ENCODE measurements at regions not wholly inside any gene's neighbourhood (a gene's known extent, or its start where the extent isn't known, plus 50 kb on each side); places are given as distances from the start of the nearest gene placed in this dataset.

GRCh38 chr6:85041376-85041775 is 277.0 kb upstream of the TBX18 start:
- CTCF ChIA-PET = no interaction called here
- no peak for ATAC-seq
- Mint-ChIP-seq H3K9me3 (no peaks in the 10 kb centered on the region), H3K4me3 (no peak overlapping the region), H3K36me3 (ENCODE audit: low read depth) (no peaks in the 10 kb centered on the region), H3K27ac (no peak overlapping the region), H3K27me3 (no peaks in the 10 kb centered on the region), H3K4me1 (ENCODE audit: low read depth) (no peaks in the 10 kb centered on the region)
- DNase-seq = no peak
- intact Hi-C loops (cut with micrococcal nuclease) = no loop called here
- POLR2A ChIA-PET = no interaction called here
- TF ChIP-seq CTCF (IDR thresholded peaks at IDR 0.05) = no peak

- H3K27ac Mint-ChIP-seq = no peak overlapping the region
- POLR2A ChIA-PET = no interaction called here
- H3K4me3 Mint-ChIP-seq = no peak overlapping the region
- H3K4me1 Mint-ChIP-seq (ENCODE audit: low read depth) = no peaks in the 10 kb centered on the region
- intact Hi-C loops (cut with micrococcal nuclease) = no loop called here
- peaks cover 8% of the 10 kb centered on the region for H3K9me3 Mint-ChIP-seq
- CTCF ChIA-PET = no interaction called here
- no peaks in the 10 kb centered on the region for H3K36me3 Mint-ChIP-seq (ENCODE audit: low read depth)
- no peak for TF ChIP-seq CTCF (IDR thresholded peaks at IDR 0.05)
- ATAC-seq (no peak), DNase-seq (no peak)
- H3K27me3 Mint-ChIP-seq = no peaks in the 10 kb centered on the region
Observed at GRCh38 chr6:85037221-85037620, 272.8 kb upstream of the TBX18 start.

- Mint-ChIP-seq H3K4me3 (no peak overlapping the region), H3K27me3 (no peaks in the 10 kb centered on the region), H3K4me1 (ENCODE audit: low read depth) (no peaks in the 10 kb centered on the region), H3K27ac (no peak overlapping the region), H3K9me3 (peaks cover 8% of the 10 kb centered on the region), H3K36me3 (ENCODE audit: low read depth) (no peaks in the 10 kb centered on the region)
- CTCF ChIA-PET = no interaction called here
- no peak for DNase-seq
- intact Hi-C loops (cut with micrococcal nuclease) = no loop called here
- no peak for ATAC-seq
- TF ChIP-seq CTCF (IDR thresholded peaks at IDR 0.05) = no peak
- POLR2A ChIA-PET = no interaction called here
Observed at GRCh38 chr6:85035766-85036165, 271.4 kb upstream of the TBX18 start.

GRCh38 chr6:85033547-85033946 is 269.1 kb upstream of the TBX18 start:
- intact Hi-C loops (cut with micrococcal nuclease) = no loop called here
- TF ChIP-seq CTCF (IDR thresholded peaks at IDR 0.05) = no peak
- CTCF ChIA-PET = no interaction called here

GRCh38 chr6:85026021-85026420 is 261.6 kb upstream of the TBX18 start:
- no peak for TF ChIP-seq CTCF (IDR thresholded peaks at IDR 0.05)
- CTCF ChIA-PET = no interaction called here
- Mint-ChIP-seq H3K4me3 (no peak overlapping the region), H3K27me3 (no peaks in the 10 kb centered on the region), H3K4me1 (ENCODE audit: low read depth) (no peaks in the 10 kb centered on the region), H3K9me3 (no peaks in the 10 kb centered on the region), H3K36me3 (ENCODE audit: low read depth) (no peaks in the 10 kb centered on the region), H3K27ac (no peak overlapping the region)
- no peak for DNase-seq
- intact Hi-C loops (cut with micrococcal nuclease) = no loop called here
- POLR2A ChIA-PET = no interaction called here
- ATAC-seq = no peak

More at GRCh38 chr6:85033547-85033946, 269.1 kb upstream of the TBX18 start:
- POLR2A ChIA-PET = no interaction called here
- no peaks in the 10 kb centered on the region for H3K27me3 Mint-ChIP-seq
- H3K36me3 Mint-ChIP-seq (ENCODE audit: low read depth) = no peaks in the 10 kb centered on the region
- DNase-seq = no peak
- H3K9me3 Mint-ChIP-seq = peaks cover 8% of the 10 kb centered on the region
- H3K4me3 Mint-ChIP-seq = no peak overlapping the region
- no peaks in the 10 kb centered on the region for H3K4me1 Mint-ChIP-seq (ENCODE audit: low read depth)
- H3K27ac Mint-ChIP-seq = no peak overlapping the region
- no peak for ATAC-seq
